Keratinocyte (primary cell): ENCODE measurements at regions not wholly inside any gene's neighbourhood (a gene's known extent, or its start where the extent isn't known, plus 50 kb on each side); places are given as distances from the start of the nearest gene placed in this dataset.

Experiments
- EZH2 ChIP-seq: IDR thresholded peaks from one replicate; pipeline ENCODE4 v1.6.1; 2012; ENCODE audit warnings: inconsistent platforms, mild to moderate bottlenecking, low read length, moderate library complexity
- TF ChIP-seq, protein P1 (sequence below), 3 experiments: IDR thresholded peaks in 1 of 3; conservative IDR thresholded peaks in 1 of 3; optimal IDR thresholded peaks in 1 of 3; 2 replicates in 2 of 3; 3 replicates in 1 of 3; pipeline versions ENCODE3 to v1.5.1; 2011; ENCODE audit warnings: low read length in 3 of 3, mild to moderate bottlenecking in 3 of 3, moderate library complexity in 2 of 3, control low read depth in 1 of 3, inconsistent platforms in 1 of 3; ENCODE audit not compliant: insufficient read depth in 2 of 3; ENCODE audit errors: extremely low read depth in 1 of 3

DNA sequence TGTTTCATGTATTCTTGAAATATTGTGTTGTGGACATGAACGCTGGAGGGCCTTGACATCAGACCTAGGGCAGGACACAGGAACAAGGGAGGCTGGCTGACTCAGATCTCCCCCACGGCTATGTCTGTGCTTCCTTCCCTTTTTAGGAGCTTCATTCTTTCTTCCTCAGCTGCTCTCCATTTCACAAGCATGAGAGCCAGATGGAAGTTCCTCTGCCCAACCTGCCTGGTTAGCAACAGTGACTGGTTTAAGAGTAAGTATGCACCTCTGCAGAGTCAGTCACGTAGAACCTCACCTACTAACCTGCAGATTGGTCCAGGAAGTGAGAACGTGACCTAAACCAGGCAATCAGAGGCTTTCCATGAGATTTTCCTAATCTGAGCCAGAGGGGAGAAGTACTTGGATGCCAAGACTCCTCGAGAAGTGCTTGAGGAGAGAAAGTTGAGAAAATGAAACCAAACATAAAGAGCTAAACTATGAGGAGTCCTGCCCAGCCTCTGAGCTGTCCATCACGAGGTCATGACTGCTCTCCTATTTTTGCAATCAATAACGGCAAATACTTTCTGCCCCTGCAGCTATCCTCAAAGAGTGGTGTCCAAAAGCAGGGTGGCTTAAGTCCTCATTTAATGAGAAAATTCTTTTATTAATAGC lies 465.2 kb upstream of the CITED2 start:
- TF ChIP-seq EZH2 = no peak
- TF ChIP-seq, protein P1, sequence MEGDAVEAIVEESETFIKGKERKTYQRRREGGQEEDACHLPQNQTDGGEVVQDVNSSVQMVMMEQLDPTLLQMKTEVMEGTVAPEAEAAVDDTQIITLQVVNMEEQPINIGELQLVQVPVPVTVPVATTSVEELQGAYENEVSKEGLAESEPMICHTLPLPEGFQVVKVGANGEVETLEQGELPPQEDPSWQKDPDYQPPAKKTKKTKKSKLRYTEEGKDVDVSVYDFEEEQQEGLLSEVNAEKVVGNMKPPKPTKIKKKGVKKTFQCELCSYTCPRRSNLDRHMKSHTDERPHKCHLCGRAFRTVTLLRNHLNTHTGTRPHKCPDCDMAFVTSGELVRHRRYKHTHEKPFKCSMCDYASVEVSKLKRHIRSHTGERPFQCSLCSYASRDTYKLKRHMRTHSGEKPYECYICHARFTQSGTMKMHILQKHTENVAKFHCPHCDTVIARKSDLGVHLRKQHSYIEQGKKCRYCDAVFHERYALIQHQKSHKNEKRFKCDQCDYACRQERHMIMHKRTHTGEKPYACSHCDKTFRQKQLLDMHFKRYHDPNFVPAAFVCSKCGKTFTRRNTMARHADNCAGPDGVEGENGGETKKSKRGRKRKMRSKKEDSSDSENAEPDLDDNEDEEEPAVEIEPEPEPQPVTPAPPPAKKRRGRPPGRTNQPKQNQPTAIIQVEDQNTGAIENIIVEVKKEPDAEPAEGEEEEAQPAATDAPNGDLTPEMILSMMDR (optimal IDR thresholded peaks at IDR 0.05 in 1 of 3, IDR thresholded peaks at IDR 0.05 in 1 of 3, conservative IDR thresholded peaks at IDR 0.05 in 1 of 3; ENCODE audit: extremely low read depth in 1 of 3, insufficient read depth in 2 of 3, low read length in 3 of 3) = no peak
